NCI-H146 (cell line): ENCODE measurements at regions not wholly inside any gene's neighbourhood (a gene's known extent, or its start where the extent isn't known, plus 50 kb on each side); places are given as distances from the start of the nearest gene placed in this dataset.

Source experiments
- DNase-seq: peaks from one replicate; lab custom pipeline; 2025; lab: John Stamatoyannopoulos, UW

- no peak for DNase-seq
Measured at GRCh38 chr13:64917566-64917965, 2312.6 kb downstream of the PCDH9 start.

DNA sequence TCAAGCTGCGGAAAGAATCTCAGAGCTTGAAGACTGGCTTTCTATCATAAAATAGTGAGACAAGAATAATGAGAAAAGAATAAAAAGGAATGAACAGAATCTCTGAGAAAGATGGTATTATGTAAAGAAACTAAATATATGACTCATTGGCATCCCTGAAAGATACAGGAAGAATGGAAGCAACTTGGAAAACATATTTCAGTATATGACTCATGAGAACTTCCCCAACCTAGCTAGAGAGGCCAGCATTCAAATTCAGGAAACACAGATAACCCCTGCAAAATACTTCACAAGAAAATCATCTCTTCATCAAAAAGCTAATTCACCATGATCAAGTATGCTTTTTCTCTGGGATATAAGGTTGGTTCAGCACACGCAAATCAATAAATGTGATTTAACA lies 2318.0 kb downstream of the PCDH9 start:
- DNase-seq: no peak

DNA sequence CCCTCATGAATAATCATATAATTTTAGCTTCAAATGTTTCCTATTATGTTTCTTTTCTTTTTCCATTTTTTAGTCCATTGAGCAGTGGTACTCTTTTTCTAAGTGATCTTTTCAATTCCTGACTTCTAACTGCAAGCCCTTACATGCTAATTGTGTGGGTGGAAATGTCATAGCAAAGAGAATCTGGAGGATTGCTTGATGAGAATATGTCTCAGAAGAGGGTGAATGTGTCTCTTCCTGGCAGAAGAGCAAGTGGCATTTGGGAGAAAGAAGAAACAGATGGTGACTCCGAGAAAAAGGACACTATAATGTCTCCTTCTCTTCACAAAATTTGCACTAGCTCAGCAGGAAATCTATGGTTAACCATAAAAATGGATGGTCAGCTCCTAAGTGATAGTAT lies 2320.0 kb downstream of the PCDH9 start:
- DNase-seq: no peak

- DNase-seq: no peak
Measured at GRCh38 chr13:64909184-64909583, 2321.0 kb downstream of the PCDH9 start.

DNA sequence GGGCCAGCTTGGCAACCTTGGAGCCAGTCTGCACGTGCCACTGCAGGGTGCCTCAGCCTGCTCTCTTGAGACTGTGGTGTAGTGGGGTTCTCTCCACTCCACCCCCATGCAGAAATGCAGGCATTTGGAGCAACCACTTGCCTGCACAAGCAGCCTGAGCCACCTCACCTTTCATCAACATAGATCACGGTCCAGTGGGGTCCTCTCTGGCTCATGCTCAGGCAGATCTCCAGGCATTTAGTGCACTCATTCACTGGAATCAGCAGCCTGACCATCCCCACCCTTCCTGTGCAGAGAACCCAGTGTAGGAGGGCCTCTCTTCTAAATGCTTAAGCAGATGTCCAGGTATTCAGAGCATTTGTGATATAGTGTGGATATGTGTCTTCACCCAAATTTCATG lies 2330.1 kb downstream of the PCDH9 start:
- no peak for DNase-seq

- no peak for DNase-seq
Measured at GRCh38 chr13:64884976-64885375, 2345.2 kb downstream of the PCDH9 start.

DNA sequence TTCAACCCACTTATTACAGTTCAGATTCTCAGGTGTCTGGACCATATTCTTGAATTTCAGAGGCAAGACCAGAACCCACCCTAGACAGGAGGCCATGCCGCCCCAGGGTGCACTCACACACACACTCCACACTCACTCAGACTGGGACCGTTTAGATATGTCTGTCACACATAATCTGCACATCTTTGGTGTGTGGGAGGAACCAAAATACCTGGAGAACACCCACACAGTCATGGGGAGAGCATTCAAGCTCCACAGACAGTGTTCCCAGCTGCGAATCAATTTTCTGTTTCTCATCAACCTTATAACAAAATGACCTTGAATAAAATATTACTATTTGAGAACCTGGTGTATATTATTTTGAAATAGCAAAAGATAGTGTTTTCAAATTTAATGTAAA lies 2353.0 kb downstream of the PCDH9 start:
- no peak for DNase-seq

- DNase-seq: no peak
Measured at GRCh38 chr13:64871742-64872141, 2358.4 kb downstream of the PCDH9 start.

- no peak for DNase-seq
Measured at GRCh38 chr13:64869539-64869938, 2360.6 kb downstream of the PCDH9 start.

GRCh38 chr13:64867856-64868255 lies 2362.3 kb downstream of the PCDH9 start:
- DNase-seq: no peak

- no peak for DNase-seq
Measured at GRCh38 chr13:64866331-64866730, 2363.8 kb downstream of the PCDH9 start.

DNA sequence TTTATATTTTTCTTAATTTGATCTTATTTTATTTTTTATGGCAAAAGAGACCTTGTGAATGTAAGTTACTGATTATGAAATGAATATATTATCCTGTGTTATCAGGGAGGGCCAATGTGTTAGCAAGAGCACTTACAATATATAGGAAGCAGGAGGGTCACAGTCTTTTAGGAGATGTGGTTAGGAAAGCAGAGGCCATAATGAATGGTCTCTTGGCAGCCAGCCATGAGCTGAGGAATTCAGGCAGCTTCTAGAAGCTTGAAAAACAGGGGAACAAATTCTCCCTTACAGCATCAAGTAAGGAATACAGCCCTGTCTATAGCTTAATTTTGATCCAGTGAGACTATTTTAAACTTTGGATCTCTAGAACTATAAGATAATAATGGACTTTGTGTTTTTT lies 2374.6 kb downstream of the PCDH9 start:
- no peak for DNase-seq

DNA sequence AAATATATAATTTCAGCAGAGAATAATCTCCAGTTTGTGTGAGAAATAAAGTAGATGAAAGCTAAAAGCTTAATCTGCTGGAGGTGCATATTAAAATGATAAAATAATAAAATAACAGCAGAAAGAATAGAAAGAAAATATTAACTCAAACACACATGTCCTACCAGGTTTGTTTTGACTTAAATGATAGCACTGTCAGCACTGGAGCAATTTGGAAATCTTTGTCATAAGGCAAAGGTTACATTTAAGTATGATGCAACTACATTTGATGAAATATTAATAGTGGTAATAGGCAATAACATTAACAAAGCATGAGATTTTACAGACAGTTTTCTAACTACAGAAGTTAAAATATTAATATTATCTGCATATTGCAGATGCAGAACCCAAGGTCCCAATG lies 2380.1 kb downstream of the PCDH9 start:
- DNase-seq: no peak

- DNase-seq: no peak
Measured at GRCh38 chr13:64849196-64849595, 2380.9 kb downstream of the PCDH9 start.

DNA sequence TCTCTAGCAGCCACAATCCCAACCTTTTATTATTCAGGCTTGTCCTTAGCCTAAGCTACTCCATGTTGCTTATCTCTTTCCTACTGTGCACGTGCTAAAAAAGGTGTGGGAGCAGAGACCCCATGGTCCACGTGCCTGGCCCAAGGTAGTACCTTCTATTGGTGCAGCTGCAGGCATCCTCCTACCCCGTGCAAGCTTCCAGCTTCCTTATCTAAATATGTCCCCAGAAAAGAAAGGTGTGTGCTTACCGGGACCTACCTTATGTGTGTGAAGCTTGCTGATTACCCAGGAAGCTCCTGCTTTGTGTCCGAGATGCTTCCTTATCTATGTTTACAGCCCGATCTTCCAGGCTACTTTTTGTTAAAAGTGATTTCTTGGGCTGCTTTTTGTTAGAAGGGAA lies 2382.4 kb downstream of the PCDH9 start:
- no peak for DNase-seq

DNA sequence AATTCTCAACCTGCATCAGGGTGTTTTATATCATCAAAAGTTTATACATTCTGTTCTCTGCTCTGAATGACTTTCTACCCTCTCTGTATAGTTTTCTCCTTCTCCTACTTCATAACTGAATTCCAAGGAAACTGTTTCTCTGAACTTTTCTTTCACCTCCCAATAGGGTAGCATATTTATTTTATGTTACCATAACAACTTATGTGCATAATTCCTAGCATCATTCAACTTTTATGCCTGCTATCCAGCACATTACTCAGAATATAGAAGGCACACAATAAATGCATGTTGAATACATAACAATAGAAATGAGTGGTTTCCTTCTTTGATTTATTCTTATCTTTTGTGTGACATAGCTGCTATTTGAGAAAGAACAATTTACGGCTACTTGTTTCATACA lies 2385.0 kb downstream of the PCDH9 start:
- DNase-seq: no peak

DNA sequence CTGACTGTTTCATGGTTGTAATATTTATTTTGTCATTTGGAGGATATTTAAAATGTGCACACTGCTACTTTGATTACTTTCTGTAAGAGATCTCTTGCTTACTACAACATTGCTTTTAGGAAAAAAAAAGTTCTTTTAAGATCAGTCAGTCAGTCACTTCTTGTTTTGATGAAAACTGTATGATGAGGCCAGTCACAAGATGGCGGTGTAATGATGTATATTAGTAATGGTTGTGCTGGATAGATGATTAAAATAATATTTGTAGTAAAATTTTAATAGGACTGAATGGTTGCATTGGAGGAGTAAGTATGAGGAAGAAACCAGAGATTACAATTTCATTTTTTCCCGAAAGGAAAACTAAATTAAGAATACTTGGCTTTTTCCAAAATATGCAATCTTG lies 2411.1 kb downstream of the PCDH9 start:
- DNase-seq: no peak

GRCh38 chr13:64817691-64818090 lies 2412.4 kb downstream of the PCDH9 start:
- no peak for DNase-seq

GRCh38 chr13:64810750-64811149 lies 2419.4 kb downstream of the PCDH9 start:
- DNase-seq: no peak

DNA sequence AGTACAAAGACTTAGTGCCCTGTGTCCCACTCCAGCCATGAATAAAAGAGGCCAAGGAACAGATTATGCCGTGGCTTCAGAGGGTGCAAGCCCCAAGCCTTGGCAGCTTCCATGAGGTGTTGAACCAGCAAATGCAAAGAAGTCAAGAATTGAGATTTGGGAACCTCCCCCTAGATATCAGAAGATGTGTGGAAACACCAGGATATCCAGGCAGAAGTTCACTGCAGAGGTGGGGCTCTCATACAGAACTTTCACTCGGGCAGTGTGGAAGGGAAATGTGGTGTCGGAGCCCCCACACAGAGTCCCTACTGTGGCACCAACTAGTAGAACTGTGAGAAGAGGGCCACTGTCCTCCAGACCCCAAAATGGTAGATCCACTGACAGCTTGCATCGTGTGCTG lies 2421.4 kb downstream of the PCDH9 start:
- DNase-seq: no peak

- no peak for DNase-seq
Measured at GRCh38 chr13:64801768-64802167, 2428.4 kb downstream of the PCDH9 start.

GRCh38 chr13:64798422-64798821 lies 2431.7 kb downstream of the PCDH9 start:
- DNase-seq: no peak

DNA sequence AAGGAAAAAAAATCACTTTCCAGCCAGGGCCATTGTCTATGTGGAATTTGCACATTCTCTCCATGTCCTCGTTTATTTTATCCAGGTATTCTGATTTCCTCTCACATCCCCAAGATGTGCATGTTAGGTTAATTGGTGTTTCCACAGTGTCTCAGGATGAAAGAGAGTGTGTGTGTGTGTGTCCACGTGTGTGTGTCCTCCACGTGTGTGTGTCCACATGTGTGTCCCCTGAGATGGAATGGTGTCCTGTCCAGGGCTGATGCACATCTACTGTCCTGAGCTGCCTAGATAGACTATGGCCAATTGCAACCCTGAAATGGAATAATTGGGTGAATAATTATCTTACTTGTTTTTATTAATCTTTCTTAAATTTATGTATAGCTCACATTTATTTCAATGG lies 2436.5 kb downstream of the PCDH9 start:
- no peak for DNase-seq

GRCh38 chr13:64793131-64793530 lies 2437.0 kb downstream of the PCDH9 start:
- no peak for DNase-seq

GRCh38 chr13:64791373-64791772 lies 2438.8 kb downstream of the PCDH9 start:
- no peak for DNase-seq
